CD4-positive, alpha-beta T cell treated with Interferon alpha-2 for 1 hour (primary cell): ENCODE measurements at regions not wholly inside any gene's neighbourhood (a gene's known extent, or its start where the extent isn't known, plus 50 kb on each side); places are given as distances from the start of the nearest gene placed in this dataset.

Experiments used
- DNase-seq, 2 donors: peaks; one replicate each; pipeline ENCODE4 v3.0.0-alpha.2; 2020 to 2022

- peak; percentile 84 to 92 for DNase-seq
These were observed 52.2 kb upstream of the BTN3A2 start for GRCh38 chr6:26312501-26313397.
